KMS-11 (cell line): ENCODE measurements at regions not wholly inside any gene's neighbourhood (a gene's known extent, or its start where the extent isn't known, plus 50 kb on each side); places are given as distances from the start of the nearest gene placed in this dataset.

ENCODE experiments used
- H2AFZ ChIP-seq: fragments of 200-600 bp; sonication (generic); 2 replicates; pipeline ENCODE4 v1.6.1; 2016; ENCODE audit warnings: antibody characterized with exemption, mixed run types, low read depth
- H3K27ac ChIP-seq: fragments of 200-600 bp; sonication (generic); 2 replicates; pipeline ENCODE4 v1.6.1; 2016; ENCODE audit warnings: mild to moderate bottlenecking, mixed run types
- H3K27me3 ChIP-seq: fragments of 200-600 bp; sonication (generic); 2 replicates; pipeline ENCODE4 v1.6.1; 2017; ENCODE audit warnings: mild to moderate bottlenecking, low read depth, mixed run types, moderate library complexity; ENCODE audit not compliant: insufficient read depth
- H3K36me3 ChIP-seq: fragments of 200-600 bp; sonication (generic); 2 replicates; pipeline ENCODE4 v1.6.1; 2017; ENCODE audit warnings: mild to moderate bottlenecking, mixed run types; ENCODE audit not compliant: insufficient read depth
- H3K4me1 ChIP-seq: fragments of 200-600 bp; sonication (generic); 2 replicates; pipeline ENCODE4 v1.6.1; 2016; ENCODE audit warnings: mild to moderate bottlenecking, low read depth, mixed run types; ENCODE audit not compliant: poor library complexity, severe bottlenecking
- H3K4me2 ChIP-seq: fragments of 200-600 bp; sonication (generic); 2 replicates; pipeline ENCODE4 v1.7.0; 2016; ENCODE audit warnings: mild to moderate bottlenecking, mixed run types
- H3K4me3 ChIP-seq: fragments of 200-600 bp; sonication (generic); IDR thresholded peaks from 2 replicates; pipeline ENCODE4 v1.6.1; 2017; ENCODE audit warnings: low read depth, low read length, mixed read lengths; ENCODE audit not compliant: insufficient read depth
- H3K79me2 ChIP-seq: fragments of 200-600 bp; sonication (generic); 2 replicates; pipeline ENCODE4 v1.6.1; 2016; ENCODE audit warnings: low read depth, mixed run types; ENCODE audit not compliant: insufficient read depth
- H3K9ac ChIP-seq: fragments of 200-600 bp; sonication (generic); 2 replicates; pipeline ENCODE4 v1.6.1; 2016; ENCODE audit warnings: mild to moderate bottlenecking, mixed run types
- H4K20me1 ChIP-seq: fragments of 200-600 bp; sonication (generic); 2 replicates; pipeline ENCODE4 v1.6.1; 2016; ENCODE audit warnings: mild to moderate bottlenecking, mixed run types; ENCODE audit not compliant: insufficient read depth
- CTCF ChIP-seq: fragments of 200-600 bp; sonication (generic); conservative IDR thresholded peaks from 2 replicates; pipeline ENCODE4 v1.6.1; 2017; ENCODE audit warnings: low read depth, mild to moderate bottlenecking, antibody characterized with exemption, low read length, moderate library complexity, mixed read lengths

- H3K9ac ChIP-seq: no peak overlapping the region
- no peaks in the 10 kb centered on the region for H3K36me3 ChIP-seq
- H3K4me3 ChIP-seq: no peak overlapping the region
- H3K27me3 ChIP-seq: no peaks in the 10 kb centered on the region
- TF ChIP-seq CTCF: no peak
- no peak overlapping the region for H3K27ac ChIP-seq
- no peaks in the 10 kb centered on the region for H4K20me1 ChIP-seq
- no peaks in the 10 kb centered on the region for H3K4me1 ChIP-seq
- H3K79me2 ChIP-seq: no peaks in the 10 kb centered on the region
- no peak overlapping the region for H2AFZ ChIP-seq
- H3K4me2 ChIP-seq: no peak overlapping the region
Measured at GRCh38 chr15:93288728-93289294, 199.8 kb upstream of the RGMA start.

GRCh38 chr15:93286446-93286845 is 197.4 kb upstream of the RGMA start:
- Histone ChIP-seq H3K27ac (no peak overlapping the region), H3K4me1 (no peaks in the 10 kb centered on the region), H3K36me3 (no peaks in the 10 kb centered on the region), H3K9ac (no peak overlapping the region), H2AFZ (no peak overlapping the region), H3K79me2 (no peaks in the 10 kb centered on the region), H3K4me2 (no peak overlapping the region), H3K4me3 (no peak overlapping the region), H4K20me1 (no peaks in the 10 kb centered on the region), H3K27me3 (no peaks in the 10 kb centered on the region)
- TF ChIP-seq CTCF: no peak

GRCh38 chr15:93283854-93284253 is 194.8 kb upstream of the RGMA start:
- Histone ChIP-seq H3K4me3 (no peak overlapping the region), H3K27ac (no peak overlapping the region), H4K20me1 (no peaks in the 10 kb centered on the region), H3K4me1 (no peaks in the 10 kb centered on the region), H3K9ac (no peak overlapping the region), H3K79me2 (no peaks in the 10 kb centered on the region), H3K27me3 (no peaks in the 10 kb centered on the region), H3K36me3 (no peaks in the 10 kb centered on the region), H2AFZ (no peak overlapping the region), H3K4me2 (no peak overlapping the region)
- no peak for TF ChIP-seq CTCF

DNA sequence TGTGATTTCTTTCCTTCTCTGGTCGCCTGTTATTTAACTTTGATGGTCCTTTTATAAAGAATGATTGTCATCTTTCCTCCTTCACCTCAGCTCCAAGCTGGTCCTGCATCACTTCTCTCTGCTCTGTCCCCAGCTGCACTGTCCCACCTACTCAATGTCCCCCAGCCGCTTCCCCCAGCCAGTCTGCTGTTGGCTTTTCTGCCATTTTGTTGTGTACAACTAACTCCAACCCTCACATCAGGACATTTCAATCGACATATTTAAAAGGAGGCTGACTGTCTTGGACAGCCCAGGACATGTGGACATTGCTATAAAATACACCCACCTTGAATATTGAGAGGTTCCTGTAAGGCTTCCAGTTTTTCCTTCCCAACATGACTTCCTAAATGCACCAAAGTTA is 193.8 kb upstream of the RGMA start:
- no peaks in the 10 kb centered on the region for H3K27me3 ChIP-seq
- no peaks in the 10 kb centered on the region for H3K4me1 ChIP-seq
- H2AFZ ChIP-seq: no peak overlapping the region
- H3K9ac ChIP-seq: no peak overlapping the region
- H3K4me3 ChIP-seq: no peak overlapping the region
- H3K27ac ChIP-seq: no peak overlapping the region
- no peaks in the 10 kb centered on the region for H3K79me2 ChIP-seq
- TF ChIP-seq CTCF: no peak
- no peaks in the 10 kb centered on the region for H3K36me3 ChIP-seq
- no peaks in the 10 kb centered on the region for H4K20me1 ChIP-seq
- no peak overlapping the region for H3K4me2 ChIP-seq
